AG20443 (cell line): ENCODE measurements at regions not wholly inside any gene's neighbourhood (a gene's known extent, or its start where the extent isn't known, plus 50 kb on each side); places are given as distances from the start of the nearest gene placed in this dataset.
"Not testable (repeated sequence)": the region's sequence is repeated elsewhere in the genome, so short reads cannot be mapped to it uniquely, and the experiment has no call there.

Experiments
- DNase-seq: peaks from one replicate; pipeline ENCODE4 v3.0.0; 2012; ENCODE audit warnings: low spot score, mixed read lengths

DNA sequence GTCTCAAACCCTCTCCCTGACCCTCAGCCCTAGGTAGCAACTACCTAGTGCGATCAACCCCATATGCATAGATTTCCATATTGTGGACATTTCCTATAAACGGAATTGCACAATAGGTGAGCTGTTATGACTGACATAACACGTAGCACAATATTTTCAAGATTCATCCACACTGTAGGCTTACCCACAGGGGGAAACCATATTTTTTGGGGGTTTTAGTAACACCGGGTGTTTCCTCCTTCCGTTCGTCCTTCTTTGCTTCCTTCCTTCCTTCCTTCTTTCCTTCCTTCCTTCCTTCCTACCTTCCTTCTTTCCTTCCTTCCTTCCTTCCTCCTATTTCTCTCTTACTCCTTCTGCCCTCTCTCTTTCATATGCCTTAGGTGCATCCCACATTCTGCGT, 524.2 kb downstream of the CWH43 start:
- DNase-seq, result peak; percentile 26

DNA sequence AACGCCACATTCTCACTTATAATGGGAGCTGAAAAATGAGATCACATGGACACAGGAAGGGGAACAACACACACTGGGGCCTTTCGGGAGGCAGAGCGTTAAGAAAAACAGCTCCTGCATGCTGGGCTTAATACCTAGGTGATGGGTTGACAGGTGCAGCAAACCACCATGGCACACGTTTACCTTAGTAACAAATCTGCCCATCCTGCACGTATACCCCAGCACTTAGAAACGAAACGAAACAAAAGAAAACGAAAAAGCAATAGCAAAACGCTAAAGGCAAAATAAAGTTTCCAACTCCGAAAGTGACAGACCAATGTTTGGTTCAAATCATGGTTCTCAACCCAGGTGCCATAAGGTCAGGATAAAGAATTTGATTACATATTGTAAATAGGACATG, 525.3 kb downstream of the CWH43 start:
- DNase-seq, result not testable (repeated sequence)

DNA sequence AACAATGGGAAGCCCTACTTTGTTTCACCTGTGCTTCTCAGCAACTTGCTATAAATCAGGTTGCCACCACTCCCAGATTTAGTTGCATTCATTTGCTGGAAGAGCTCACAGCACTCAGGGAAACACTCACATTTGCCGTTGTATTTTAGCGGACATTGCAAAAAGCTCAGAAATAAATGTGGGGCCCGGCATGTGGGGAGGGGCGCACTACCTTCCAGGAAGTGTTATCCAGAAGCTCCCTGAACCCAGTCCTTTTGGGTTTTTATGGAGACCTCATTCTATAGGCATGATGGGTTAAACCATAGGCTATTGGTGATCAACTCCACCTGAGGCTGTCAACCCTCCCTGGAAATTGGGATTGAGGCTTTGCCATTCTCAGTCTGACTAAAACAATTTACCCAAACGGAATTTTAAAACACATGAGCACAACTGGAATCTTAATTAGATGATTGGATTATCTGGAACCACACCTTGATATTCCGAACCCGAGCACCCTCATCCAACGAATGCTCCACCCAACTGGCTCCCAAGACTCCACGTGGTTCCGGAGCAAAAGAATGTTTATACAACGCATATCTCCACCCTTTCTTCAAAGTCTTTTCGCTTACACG, 525.9 kb downstream of the CWH43 start:
- peak; percentile 21 for DNase-seq

DNA sequence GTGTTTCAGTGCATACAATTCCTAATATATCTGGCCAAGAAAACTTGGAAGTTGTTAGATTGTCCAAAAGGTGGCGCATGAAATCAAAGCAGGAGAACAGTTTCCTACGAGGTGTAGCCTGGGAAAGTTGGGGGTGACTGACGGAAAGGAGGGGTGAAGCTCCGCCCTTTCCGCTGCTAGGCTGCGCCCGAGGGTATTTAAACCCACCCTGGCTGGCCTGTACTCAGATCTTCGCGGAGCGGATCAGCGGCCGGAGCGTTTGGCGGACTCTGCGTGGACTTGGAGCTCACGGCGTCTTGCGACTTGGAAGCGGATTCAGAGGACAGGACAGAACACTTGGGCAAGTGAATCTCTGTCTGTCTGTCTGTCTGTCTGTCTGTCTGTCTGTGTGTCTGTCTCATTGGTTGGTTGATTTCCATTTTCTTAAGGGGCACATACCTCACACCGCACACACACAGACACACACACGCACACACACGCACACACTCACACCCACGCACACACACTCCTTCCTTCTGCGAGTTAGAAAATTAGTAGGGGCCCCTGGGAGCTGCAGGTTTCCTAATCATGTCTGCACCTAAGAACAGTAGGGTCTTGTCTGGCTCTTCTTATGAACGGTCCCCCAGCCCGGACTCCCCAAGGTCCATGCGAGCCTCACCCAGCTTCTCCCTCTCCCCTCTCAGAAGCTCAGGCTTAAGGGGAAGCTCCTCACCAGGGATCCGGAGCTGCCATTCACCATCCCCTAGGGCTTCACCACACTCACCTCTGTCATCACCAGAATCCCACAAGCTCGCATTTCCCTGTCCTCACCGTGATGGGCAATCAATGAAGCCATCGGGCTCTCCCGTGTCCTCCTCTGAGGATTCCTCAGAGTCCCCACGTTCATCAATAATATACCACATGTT, 526.8 kb downstream of the CWH43 start:
- peak; percentile 16 for DNase-seq

- DNase-seq, result not testable (repeated sequence)
Observed at GRCh38 chr4:49513546-49514115, 527.6 kb downstream of the CWH43 start.

DNA sequence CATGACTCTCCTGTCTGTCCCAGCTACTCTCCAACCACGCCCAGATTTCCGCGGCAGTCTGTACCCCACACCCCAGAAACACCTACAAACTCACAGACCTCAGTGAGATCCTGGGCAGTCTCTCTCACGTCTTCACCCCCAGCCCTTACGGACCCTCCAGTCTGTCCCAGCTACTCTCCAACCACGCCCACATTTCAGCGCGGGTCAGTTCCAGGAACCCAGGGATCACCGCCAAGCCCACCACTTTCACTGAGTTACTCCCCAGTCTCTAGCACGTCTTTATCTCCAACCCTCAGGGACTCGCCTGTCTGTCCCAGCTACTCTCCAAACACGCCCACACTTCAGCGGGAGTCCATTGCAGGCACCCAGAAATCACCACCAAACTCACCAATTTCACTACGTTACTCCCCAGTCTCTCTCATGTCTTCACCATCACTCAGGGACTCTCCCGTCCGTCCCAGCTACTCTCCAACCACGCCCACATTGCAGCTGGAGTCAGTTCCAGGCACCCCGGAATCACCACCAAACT, 528.2 kb downstream of the CWH43 start:
- not testable (repeated sequence) for DNase-seq

GRCh38 chr4:49514841-49515240, 528.8 kb downstream of the CWH43 start:
- DNase-seq, result not testable (repeated sequence)

- DNase-seq, result peak; percentile 5
Observed at GRCh38 chr4:49515241-49515640, 529.2 kb downstream of the CWH43 start.

- not testable (repeated sequence) for DNase-seq
Observed at GRCh38 chr4:49516096-49516495, 530.0 kb downstream of the CWH43 start.

GRCh38 chr4:49516796-49517195, 530.7 kb downstream of the CWH43 start:
- no peak for DNase-seq

DNA sequence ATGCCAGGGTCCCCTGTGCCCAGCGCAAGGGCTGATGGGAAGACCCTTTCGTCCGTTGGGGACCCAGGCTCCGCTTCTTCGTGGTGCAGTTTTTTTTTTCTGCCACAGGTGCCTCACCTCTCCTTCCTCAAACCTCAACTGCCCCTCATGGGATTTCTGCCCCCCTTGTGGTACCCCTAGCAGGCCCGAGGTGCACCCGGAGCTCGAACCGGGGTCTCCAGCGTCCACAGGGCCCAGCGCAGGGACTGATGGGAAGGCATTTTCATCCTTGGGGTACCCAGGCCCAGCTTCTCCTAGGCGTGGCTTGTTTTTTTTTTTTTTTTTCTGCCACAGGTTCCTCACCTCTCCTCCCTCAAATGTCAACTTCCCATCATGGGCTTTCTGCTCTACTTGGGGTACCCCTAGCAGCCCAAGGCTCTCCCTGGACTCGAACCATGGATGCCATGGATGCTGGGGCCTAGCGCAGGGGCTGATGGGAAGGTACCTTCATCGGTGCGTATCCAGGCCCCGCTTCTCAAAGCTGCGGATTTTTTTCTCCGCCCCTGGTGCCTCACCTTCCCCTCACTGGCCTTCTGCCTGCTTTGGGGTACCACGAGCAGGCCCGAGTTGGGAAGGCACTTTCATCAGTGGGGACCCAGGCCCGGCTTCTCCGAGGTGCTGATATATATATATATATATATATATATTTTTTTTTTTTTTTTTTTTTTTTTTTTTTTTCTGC, 531.6 kb downstream of the CWH43 start:
- DNase-seq, result peak; percentile 4

GRCh38 chr4:49519150-49520035, 533.3 kb downstream of the CWH43 start:
- not testable (repeated sequence) for DNase-seq

DNA sequence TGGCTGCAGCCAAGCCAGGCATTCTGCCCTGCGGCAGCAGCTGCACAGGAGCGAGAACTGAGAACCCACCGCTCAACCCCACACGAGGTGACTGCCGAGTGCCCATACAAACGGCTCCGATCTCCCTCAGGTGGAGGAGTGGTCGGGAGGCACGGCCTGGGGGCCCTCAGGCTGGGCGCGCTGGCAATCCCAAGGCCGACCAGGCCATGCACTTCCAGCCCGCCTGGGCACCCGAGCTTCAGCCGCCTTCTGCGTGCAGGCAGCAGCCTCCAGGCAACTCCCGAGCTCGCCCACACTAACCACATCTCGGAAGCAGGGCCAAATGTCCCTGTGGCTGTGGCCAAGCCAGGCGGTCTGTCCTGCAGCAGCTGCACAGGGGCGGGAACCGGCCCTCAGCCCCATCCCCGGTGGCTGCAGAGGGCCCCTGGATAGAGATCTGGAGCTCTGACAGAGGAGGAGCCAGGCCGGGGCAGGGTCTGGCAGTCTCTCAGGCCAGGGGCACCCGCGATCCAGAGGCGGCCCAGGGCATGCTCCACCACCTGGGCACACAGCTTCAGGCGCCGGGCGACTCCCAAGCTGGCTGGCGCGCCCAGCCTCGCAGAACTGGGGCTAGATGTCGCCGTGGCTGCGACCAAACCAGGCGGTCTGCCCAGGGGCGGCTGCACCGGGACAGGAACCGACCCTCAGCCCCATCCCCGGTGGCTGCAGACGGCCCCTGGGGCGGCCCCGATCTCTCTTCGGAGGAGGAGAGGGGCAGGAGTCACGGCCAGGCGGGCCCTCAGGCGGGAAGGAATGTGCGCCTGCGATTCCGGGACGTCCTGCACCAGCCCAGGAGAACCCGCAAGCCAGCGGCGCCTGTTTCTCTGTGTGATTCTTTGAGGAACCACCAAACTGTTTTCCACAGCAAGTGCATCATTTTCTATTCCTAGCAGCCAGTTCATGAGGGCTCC, 538.0 kb downstream of the CWH43 start:
- peak; percentile 0 for DNase-seq

DNA sequence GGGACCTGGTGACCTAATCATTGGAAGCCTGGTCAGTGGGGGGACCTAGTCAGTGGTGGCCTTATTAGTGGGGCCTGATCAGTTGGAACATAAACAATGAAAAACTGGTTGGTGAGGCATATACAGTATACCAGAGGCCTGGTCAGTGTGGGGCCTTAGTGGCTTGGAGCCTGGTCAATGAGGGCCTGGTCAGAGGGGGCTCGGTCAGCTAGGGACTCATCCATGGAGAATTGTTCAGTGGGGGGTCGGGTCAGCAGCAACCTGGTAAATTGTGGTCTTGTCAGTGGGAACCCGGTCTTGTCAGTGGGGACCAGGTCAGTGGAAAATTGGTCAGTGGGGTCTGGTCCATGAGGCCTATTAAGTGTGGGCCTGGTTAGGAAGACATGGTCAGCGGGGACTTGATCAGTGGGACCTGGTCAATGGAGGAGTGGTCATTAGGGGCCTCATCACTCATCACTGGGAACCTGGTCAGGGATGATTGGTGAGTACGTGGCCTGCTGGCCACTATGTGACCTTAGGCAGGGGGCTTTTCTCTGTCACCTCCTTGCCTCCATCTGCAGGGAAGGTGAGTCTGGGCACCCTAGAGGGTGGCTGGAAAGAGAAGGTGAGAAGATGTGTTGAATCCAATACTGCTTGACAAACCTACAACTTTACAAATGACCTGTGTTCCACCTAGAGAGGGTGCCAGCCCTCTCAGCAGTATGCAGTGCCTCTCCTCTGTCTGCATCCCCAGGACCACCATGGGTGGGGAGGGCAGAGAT, 573.0 kb downstream of the CWH43 start:
- DNase-seq, result not testable (repeated sequence)

GRCh38 chr4:49560131-49560816, 574.2 kb downstream of the CWH43 start:
- not testable (repeated sequence) for DNase-seq

- not testable (repeated sequence) for DNase-seq
Observed at GRCh38 chr4:49560883-49561282, 574.8 kb downstream of the CWH43 start.

DNA sequence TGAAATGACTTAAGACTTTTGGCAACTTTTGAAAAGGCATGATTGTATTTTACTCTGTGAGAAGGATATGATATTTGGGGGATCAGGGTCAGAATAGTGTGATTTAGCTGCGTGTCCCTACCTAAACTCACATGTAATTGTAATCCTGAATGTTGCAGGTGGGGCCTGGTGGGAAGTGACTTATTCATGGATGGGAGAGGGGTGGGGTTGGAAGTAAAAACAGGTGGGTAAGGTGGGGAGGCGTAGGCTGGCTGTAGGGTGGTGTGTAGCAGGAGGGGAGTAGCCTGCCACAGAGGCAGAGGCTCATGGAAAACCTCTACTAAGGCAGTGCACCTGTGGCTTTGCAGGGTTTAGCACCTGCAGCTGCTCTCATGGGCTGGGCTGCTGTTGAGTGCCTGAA, 584.2 kb downstream of the CWH43 start:
- DNase-seq, result not testable (repeated sequence)

- not testable (repeated sequence) for DNase-seq
Observed at GRCh38 chr4:49573666-49574215, 587.7 kb downstream of the CWH43 start.
